ENCODE measurements at regions not wholly inside any gene's neighbourhood (a gene's known extent, or its start where the extent isn't known, plus 50 kb on each side); places are given as distances from the start of the nearest gene placed in this dataset.
"Not testable (repeated sequence)": the region's sequence is repeated elsewhere in the genome, so short reads cannot be mapped to it uniquely, and the experiment has no call there.

- DNase-seq (ENCODE audit: extremely low read depth, low read depth), result no peak
Measured at GRCh38 chr13:87972568-87972967, 301.4 kb downstream of the SLITRK5 start.

GRCh38 chr13:87975035-87975434 is 303.9 kb downstream of the SLITRK5 start:
- DNase-seq (ENCODE audit: extremely low read depth, low read depth), result no peak

- not testable (repeated sequence) for DNase-seq (ENCODE audit: extremely low read depth, low read depth)
Measured at GRCh38 chr13:87976650-87977049, 305.5 kb downstream of the SLITRK5 start.

GRCh38 chr13:87981416-87981815 is 310.2 kb downstream of the SLITRK5 start:
- DNase-seq (ENCODE audit: extremely low read depth, low read depth), result no peak

GRCh38 chr13:87982400-87982799 is 311.2 kb downstream of the SLITRK5 start:
- DNase-seq (ENCODE audit: extremely low read depth, low read depth), result no peak

- DNase-seq (ENCODE audit: extremely low read depth, low read depth), result no peak
Measured at GRCh38 chr13:87986639-87987250, 315.6 kb downstream of the SLITRK5 start.

- DNase-seq (ENCODE audit: extremely low read depth, low read depth), result no peak
Measured at GRCh38 chr13:87998081-87998480, 326.9 kb downstream of the SLITRK5 start.

GRCh38 chr13:87999240-87999700 is 328.1 kb downstream of the SLITRK5 start:
- no peak for DNase-seq (ENCODE audit: extremely low read depth, low read depth)

GRCh38 chr13:87999788-88000187 is 328.6 kb downstream of the SLITRK5 start:
- no peak for DNase-seq (ENCODE audit: extremely low read depth, low read depth)

GRCh38 chr13:88000239-88000638 is 329.1 kb downstream of the SLITRK5 start:
- no peak for DNase-seq (ENCODE audit: extremely low read depth, low read depth)

GRCh38 chr13:88000787-88001186 is 329.6 kb downstream of the SLITRK5 start:
- no peak for DNase-seq (ENCODE audit: extremely low read depth, low read depth)

GRCh38 chr13:88005188-88005587 is 334.0 kb downstream of the SLITRK5 start:
- DNase-seq (ENCODE audit: extremely low read depth, low read depth), result no peak

GRCh38 chr13:88014527-88014926 is 343.4 kb downstream of the SLITRK5 start:
- DNase-seq (ENCODE audit: extremely low read depth, low read depth), result no peak

- no peak for DNase-seq (ENCODE audit: extremely low read depth, low read depth)
Measured at GRCh38 chr13:88022431-88023208, 351.4 kb downstream of the SLITRK5 start.

GRCh38 chr13:88026241-88026640 is 355.1 kb downstream of the SLITRK5 start:
- no peak for DNase-seq (ENCODE audit: extremely low read depth, low read depth)

- DNase-seq (ENCODE audit: extremely low read depth, low read depth), result no peak
Measured at GRCh38 chr13:88031980-88032559, 360.9 kb downstream of the SLITRK5 start.

GRCh38 chr13:88036205-88036604 is 365.0 kb downstream of the SLITRK5 start:
- DNase-seq (ENCODE audit: extremely low read depth, low read depth), result not testable (repeated sequence)

- no peak for DNase-seq (ENCODE audit: extremely low read depth, low read depth)
Measured at GRCh38 chr13:88042489-88042888, 371.3 kb downstream of the SLITRK5 start.

GRCh38 chr13:88051746-88052482 is 380.7 kb downstream of the SLITRK5 start:
- DNase-seq (ENCODE audit: extremely low read depth, low read depth), result no peak

- DNase-seq (ENCODE audit: extremely low read depth, low read depth), result no peak
Measured at GRCh38 chr13:88063741-88064140, 392.6 kb downstream of the SLITRK5 start.

- no peak for DNase-seq (ENCODE audit: extremely low read depth, low read depth)
Measured at GRCh38 chr13:88066847-88067246, 395.7 kb downstream of the SLITRK5 start.
